IPS DF 6.9 (cell line): ENCODE measurements at regions not wholly inside any gene's neighbourhood (a gene's known extent, or its start where the extent isn't known, plus 50 kb on each side); places are given as distances from the start of the nearest gene placed in this dataset.
"Not testable (repeated sequence)": the region's sequence is repeated elsewhere in the genome, so short reads cannot be mapped to it uniquely, and the experiment has no call there.

Experiments
- DNase-seq: peaks from one replicate; pipeline ENCODE4 v3.0.0-alpha.2; 2013; ENCODE audit warnings: low read depth, low spot score
- H3K27ac ChIP-seq: one replicate; pipeline ENCODE4 v1.5.1; 2013; ENCODE audit warnings: low read length, control low read depth
- H3K27me3 ChIP-seq: 2 replicates; pipeline ENCODE4 v1.6.1; 2013; ENCODE audit warnings: mild to moderate bottlenecking, low read length; ENCODE audit not compliant: control insufficient read depth, insufficient read depth
- H3K36me3 ChIP-seq: 2 replicates; pipeline ENCODE4 v1.6.1; 2013; ENCODE audit warnings: low read length; ENCODE audit not compliant: control insufficient read depth, insufficient read depth
- H3K4me1 ChIP-seq: 2 replicates; pipeline ENCODE4 v1.6.1; 2013; ENCODE audit warnings: low read length; ENCODE audit not compliant: control insufficient read depth, insufficient read depth
- H3K4me3 ChIP-seq: 2 replicates; pipeline ENCODE4 v1.5.1; 2013; ENCODE audit warnings: mild to moderate bottlenecking, low read length
- H3K9me3 ChIP-seq: 2 replicates; pipeline ENCODE4 v1.6.1; 2013; ENCODE audit warnings: low read length, inconsistent platforms; ENCODE audit not compliant: control insufficient read depth, insufficient read depth
- WGBS: extraction: QIAGEN DNeasy Blood & Tissue Kit; methylation state at CpG from one replicate; pipeline ENCODE4 v1.1.7; 2013; ENCODE audit warnings: mixed read lengths, missing lambda C conversion rate; ENCODE audit not compliant: insufficient read length, insufficient coverage; 5-methylcytosine and 5-hydroxymethylcytosine counted together

GRCh38 chr17:51366866-51367265, 106.5 kb downstream of the UTP18 start:
- Histone ChIP-seq H3K4me3 (no peak overlapping the region), H3K9me3 (no peaks in the 10 kb centered on the region), H3K27ac (no peak overlapping the region), H3K27me3 (no peaks in the 10 kb centered on the region), H3K4me1 (peaks cover 3% of the 10 kb centered on the region; the same call in 1 of the 2 replicates), H3K36me3 (no peaks in the 10 kb centered on the region)
- no CpG with 5 or more reads among the region's 3 CpGs for WGBS
- DNase-seq, result no peak

DNA sequence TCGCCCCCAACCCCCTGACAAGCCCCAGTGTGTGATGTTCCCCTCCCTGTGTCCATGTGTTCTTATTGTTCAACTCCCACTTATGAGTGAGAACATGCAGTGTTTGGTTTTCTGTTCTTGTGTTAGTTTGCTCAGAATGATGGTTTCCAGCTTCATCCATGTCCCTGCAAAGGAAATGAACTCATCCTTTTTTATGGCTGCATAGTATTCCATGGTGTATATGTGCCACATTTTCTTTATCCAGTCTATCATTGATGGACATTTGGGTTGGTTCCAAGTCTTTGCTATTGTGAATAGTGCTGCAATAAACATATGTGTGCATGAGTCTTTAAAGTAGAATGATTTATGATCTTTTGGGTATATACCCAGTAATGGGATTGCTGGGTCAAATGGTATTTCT, 107.5 kb downstream of the UTP18 start:
- not testable (repeated sequence) for H3K27ac ChIP-seq, H3K36me3 ChIP-seq, H3K9me3 ChIP-seq, DNase-seq, H3K4me1 ChIP-seq, H3K27me3 ChIP-seq, H3K4me3 ChIP-seq
- no CpG with 5 or more reads among the region's 1 CpG for WGBS

DNA sequence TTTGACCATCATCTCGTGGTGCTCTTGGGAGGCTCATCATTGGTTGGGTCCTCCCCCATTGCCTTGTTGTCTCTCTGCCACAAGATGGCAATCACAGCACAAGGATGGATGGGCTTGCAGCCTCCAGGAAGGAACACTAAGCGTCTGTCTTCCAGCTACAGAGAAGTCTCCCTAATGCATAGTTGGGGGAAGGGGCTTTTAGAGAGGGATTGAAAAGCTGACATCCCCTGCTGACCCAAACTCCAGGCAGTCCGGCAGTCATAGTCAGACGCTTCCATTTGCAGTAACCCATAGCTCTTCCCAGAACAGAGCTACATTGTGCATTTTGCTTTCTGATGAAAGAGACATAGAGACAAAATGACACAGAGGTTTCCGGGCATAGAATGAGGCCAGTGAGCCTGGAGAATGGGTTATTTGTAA, 111.4 kb downstream of the UTP18 start:
- Histone ChIP-seq H3K27ac (no peak overlapping the region), H3K4me1 (peaks cover 4% of the 10 kb centered on the region), H3K27me3 (no peaks in the 10 kb centered on the region), H3K36me3 (no peaks in the 10 kb centered on the region), H3K4me3 (no peak overlapping the region), H3K9me3 (no peaks in the 10 kb centered on the region)
- DNase-seq, result peak; percentile 71
- no CpG with 5 or more reads among the region's 5 CpGs for WGBS

- Histone ChIP-seq H3K4me3 (no peak overlapping the region), H3K4me1 (peaks cover 4% of the 10 kb centered on the region)
Measured at GRCh38 chr17:51372345-51373004, 112.1 kb downstream of the UTP18 start.

GRCh38 chr17:51373489-51374152, 113.3 kb downstream of the UTP18 start:
- whole genome bisulfite sequencing, result no CpG with 5 or more reads among the region's 4 CpGs
- Histone ChIP-seq H3K36me3 (no peaks in the 10 kb centered on the region), H3K27ac (no peak overlapping the region), H3K27me3 (no peaks in the 10 kb centered on the region), H3K9me3 (no peaks in the 10 kb centered on the region), H3K4me3 (no peak overlapping the region), H3K4me1 (peaks cover 4% of the 10 kb centered on the region)
- no peak for DNase-seq

More at GRCh38 chr17:51372345-51373004, 112.1 kb downstream of the UTP18 start:
- H3K36me3 ChIP-seq, result no peaks in the 10 kb centered on the region
- H3K9me3 ChIP-seq, result no peaks in the 10 kb centered on the region
- DNase-seq, result peak; percentile 45
- no CpG with 5 or more reads among the region's 5 CpGs for WGBS
- H3K27me3 ChIP-seq, result no peaks in the 10 kb centered on the region
- H3K27ac ChIP-seq, result no peak overlapping the region

DNA sequence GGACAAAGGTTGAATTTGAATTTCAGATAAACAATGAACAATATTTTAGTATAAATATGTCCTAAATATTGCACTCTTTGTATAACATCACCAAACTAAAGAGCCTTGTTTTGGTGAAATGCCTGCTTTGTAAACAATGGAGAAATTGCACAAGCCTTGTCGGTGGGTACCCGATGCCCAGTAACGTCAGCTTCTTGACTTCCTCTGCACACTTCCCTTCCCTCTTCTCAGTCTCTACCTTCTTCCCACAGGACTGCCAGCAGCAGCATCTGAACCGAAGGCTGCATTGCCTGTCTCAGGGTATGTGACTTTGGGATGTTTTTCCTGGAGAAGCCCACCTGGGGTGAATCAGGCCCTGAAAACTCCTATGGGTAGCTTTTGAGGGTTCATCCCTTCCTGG, 113.9 kb downstream of the UTP18 start:
- Histone ChIP-seq H3K4me1 (peaks cover 4% of the 10 kb centered on the region), H3K27ac (no peak overlapping the region), H3K27me3 (no peaks in the 10 kb centered on the region), H3K9me3 (no peaks in the 10 kb centered on the region), H3K36me3 (no peaks in the 10 kb centered on the region), H3K4me3 (no peak overlapping the region)
- WGBS, result no CpG with 5 or more reads among the region's 4 CpGs
- no peak for DNase-seq

GRCh38 chr17:51375771-51376170, 115.4 kb downstream of the UTP18 start:
- no peak for DNase-seq
- WGBS, result 100% methylated on average over 1 of the region's 3 CpGs

DNA sequence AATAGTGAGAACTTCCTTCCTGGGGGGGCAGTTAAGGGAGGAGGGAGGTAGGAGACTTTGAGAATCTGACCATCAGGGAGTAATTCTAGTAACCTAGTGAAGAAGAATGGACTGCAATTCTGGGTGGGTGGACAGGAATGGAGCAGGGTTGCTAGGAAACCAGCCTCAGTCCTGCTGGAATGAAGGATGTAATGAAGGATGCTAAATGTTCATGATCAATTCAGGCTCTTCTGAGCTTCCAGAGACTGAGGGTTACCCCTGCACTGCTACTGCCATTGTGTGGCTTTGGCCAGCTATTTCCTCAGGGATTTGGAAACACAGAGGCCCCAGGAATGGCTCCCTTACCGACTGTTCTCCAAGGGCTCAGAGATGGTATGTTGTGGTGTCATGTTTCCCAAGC, 116.4 kb downstream of the UTP18 start:
- no peak overlapping the region for H3K27ac ChIP-seq
- H3K36me3 ChIP-seq, result no peaks in the 10 kb centered on the region
- no peak overlapping the region for H3K4me3 ChIP-seq
- no peak for DNase-seq
- H3K4me1 ChIP-seq, result peaks cover 4% of the 10 kb centered on the region
- no peaks in the 10 kb centered on the region for H3K9me3 ChIP-seq
- WGBS, result no CpG with 5 or more reads among the region's 1 CpG
- H3K27me3 ChIP-seq, result no peaks in the 10 kb centered on the region

More at GRCh38 chr17:51375771-51376170, 115.4 kb downstream of the UTP18 start:
- no peak overlapping the region for H3K4me3 ChIP-seq
- H3K27me3 ChIP-seq, result no peaks in the 10 kb centered on the region
- no peaks in the 10 kb centered on the region for H3K36me3 ChIP-seq
- no peaks in the 10 kb centered on the region for H3K9me3 ChIP-seq
- H3K27ac ChIP-seq, result no peak overlapping the region
- peaks cover 4% of the 10 kb centered on the region for H3K4me1 ChIP-seq

DNA sequence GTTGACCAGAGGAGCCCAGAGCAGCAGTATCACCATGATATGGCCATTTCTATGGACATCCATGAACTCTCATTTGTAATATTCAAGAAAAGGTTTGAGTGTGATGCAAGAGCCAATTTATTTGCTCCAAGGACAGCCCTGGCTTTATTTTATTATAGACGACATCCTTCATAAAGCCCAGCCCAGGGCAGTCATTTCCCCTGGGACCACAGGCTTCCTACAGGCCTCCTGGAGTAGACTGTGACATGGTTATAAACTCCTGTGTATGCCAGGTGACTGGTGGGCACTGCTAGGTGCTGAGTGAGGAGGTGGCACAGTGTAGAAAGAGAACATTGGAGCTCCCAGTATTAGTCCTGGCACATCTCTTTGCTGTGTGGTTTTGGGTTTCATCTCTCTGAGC, 120.9 kb downstream of the UTP18 start:
- Histone ChIP-seq H3K36me3 (no peaks in the 10 kb centered on the region), H3K9me3 (no peaks in the 10 kb centered on the region), H3K4me3 (no peak overlapping the region), H3K27ac (no peak overlapping the region), H3K27me3 (no peaks in the 10 kb centered on the region), H3K4me1 (no peaks in the 10 kb centered on the region; the same call in 1 of the 2 replicates)
- DNase-seq, result no peak
- WGBS, result no CpG with 5 or more reads among the region's 1 CpG

- no peak for DNase-seq
Measured at GRCh38 chr17:51385208-51385607, 124.9 kb downstream of the UTP18 start.

More at GRCh38 chr17:51385208-51385607, 124.9 kb downstream of the UTP18 start:
- Histone ChIP-seq H3K9me3 (no peaks in the 10 kb centered on the region), H3K4me3 (no peak overlapping the region), H3K36me3 (no peaks in the 10 kb centered on the region), H3K27me3 (no peaks in the 10 kb centered on the region), H3K27ac (no peak overlapping the region), H3K4me1 (no peaks in the 10 kb centered on the region; the same call in 1 of the 2 replicates)
- WGBS, result no CpG with 5 or more reads among the region's 20 CpGs
